AG10803 (cell line): ENCODE measurements at regions not wholly inside any gene's neighbourhood (a gene's known extent, or its start where the extent isn't known, plus 50 kb on each side); places are given as distances from the start of the nearest gene placed in this dataset.
"Not testable (repeated sequence)": the region's sequence is repeated elsewhere in the genome, so short reads cannot be mapped to it uniquely, and the experiment has no call there.

ENCODE experiments used
- DNase-seq: peaks from one replicate; pipeline ENCODE4 v3.0.0; 2010; ENCODE audit warnings: low read depth
- H3K4me3 ChIP-seq: 2 replicates; pipeline ENCODE4 v1.5.1; 2011; ENCODE audit warnings: mild to moderate bottlenecking, low read length, control low read depth
- TF ChIP-seq, protein P1 (sequence below): conservative IDR thresholded peaks from 2 replicates; pipeline ENCODE4 v1.5.1; 2011; ENCODE audit warnings: mild to moderate bottlenecking, low read length, control low read depth, inconsistent platforms

DNA sequence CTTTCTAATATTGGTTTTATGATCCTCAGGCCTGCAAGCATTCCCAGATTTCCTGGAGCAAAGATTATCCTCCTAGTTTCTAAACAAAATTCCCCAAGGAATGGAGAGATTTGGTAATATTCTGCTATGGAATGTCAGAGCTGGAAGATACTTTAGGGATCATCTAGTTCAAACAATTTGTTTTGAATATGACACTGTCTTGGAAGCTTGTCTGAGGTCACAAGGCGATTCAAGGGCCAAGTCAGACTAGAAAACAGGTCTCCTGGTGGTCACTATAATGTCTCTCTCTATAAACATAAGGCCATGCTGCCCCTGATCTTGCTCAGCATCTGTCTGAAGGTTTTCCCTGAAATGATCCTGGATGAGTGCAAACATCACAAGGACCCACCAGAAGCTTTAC lies 143.4 kb upstream of the BCL6 start:
- H3K4me3 ChIP-seq, result no peak overlapping the region
- DNase-seq, result no peak
- TF ChIP-seq, protein P1, sequence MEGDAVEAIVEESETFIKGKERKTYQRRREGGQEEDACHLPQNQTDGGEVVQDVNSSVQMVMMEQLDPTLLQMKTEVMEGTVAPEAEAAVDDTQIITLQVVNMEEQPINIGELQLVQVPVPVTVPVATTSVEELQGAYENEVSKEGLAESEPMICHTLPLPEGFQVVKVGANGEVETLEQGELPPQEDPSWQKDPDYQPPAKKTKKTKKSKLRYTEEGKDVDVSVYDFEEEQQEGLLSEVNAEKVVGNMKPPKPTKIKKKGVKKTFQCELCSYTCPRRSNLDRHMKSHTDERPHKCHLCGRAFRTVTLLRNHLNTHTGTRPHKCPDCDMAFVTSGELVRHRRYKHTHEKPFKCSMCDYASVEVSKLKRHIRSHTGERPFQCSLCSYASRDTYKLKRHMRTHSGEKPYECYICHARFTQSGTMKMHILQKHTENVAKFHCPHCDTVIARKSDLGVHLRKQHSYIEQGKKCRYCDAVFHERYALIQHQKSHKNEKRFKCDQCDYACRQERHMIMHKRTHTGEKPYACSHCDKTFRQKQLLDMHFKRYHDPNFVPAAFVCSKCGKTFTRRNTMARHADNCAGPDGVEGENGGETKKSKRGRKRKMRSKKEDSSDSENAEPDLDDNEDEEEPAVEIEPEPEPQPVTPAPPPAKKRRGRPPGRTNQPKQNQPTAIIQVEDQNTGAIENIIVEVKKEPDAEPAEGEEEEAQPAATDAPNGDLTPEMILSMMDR, result no peak

DNA sequence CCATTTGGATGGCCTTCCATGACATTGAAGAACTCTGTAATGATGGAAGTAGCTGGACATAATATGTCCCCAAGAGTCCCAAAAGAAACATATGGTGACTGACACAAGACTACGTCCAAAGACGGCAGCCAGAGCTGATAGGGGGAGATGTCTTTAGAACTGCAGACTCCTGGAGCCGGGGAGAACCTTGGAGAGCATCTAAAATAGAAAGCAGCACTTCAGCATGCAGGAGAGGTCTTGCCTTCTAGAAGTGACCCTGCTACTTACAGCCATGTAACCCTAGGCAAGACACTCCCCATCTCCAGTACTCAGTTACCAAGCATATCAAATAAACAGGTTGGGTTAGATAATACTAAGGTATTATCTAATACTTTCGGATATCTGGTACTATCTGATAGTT lies 143.8 kb upstream of the BCL6 start:
- no peak overlapping the region for H3K4me3 ChIP-seq
- TF ChIP-seq, protein P1, result no peak
- no peak for DNase-seq

DNA sequence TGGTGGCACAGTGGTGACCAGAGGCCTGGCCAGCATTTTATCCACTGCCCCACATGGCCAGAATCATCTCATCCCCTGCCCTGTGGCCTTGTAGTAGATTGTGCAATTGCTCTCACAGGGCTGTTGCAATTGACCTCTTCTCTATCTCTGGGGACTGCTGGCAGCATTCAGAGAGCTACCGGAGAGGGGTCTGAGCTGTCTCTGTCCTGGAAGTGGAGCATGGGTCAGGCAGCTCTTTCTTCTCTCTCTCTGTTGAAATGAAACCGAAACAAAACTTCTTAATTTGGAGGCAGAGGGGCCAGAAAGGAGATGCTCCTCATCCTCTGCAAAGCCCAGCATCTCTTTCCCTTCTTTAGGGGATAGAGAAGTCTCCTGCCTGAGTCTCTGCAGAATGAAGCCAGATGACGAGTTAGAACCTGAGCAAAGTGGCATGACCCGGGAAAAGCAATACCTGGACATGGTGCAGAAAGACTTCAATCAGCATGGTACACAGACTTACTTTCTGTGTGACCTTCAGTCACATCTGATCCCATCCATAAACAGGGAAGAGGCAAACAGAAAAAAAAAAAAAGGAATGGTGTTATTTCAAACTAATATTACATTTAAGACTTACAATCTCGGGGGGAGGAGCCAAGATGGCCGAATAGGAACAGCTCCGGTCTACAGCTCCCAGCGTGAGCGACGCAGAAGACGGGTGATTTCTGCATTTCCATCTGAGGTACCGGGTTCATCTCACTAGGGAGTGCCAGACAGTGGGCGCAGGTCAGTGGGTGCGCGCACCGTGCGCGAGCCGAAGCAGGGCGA lies 144.5 kb upstream of the BCL6 start:
- DNase-seq, result no peak
- H3K4me3 ChIP-seq, result no peak overlapping the region
- TF ChIP-seq, protein P1, result no peak

DNA sequence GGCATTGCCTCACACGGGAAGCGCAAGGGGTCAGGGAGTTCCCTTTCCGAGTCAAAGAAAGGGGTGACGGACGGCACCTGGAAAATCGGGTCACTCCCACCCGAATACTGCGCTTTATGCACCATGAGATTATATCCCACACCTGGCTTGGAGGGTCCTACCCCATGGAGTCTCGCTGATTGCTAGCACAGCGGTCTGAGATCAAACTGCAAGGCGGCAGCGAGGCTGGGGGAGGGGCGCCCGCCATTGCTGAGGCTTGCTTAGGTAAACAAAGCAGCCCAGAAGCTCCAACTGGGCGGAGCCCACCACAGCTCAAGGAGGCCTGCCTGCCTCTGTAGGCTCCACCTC lies 145.1 kb upstream of the BCL6 start:
- DNase-seq, H3K4me3 ChIP-seq: not testable (repeated sequence)

DNA sequence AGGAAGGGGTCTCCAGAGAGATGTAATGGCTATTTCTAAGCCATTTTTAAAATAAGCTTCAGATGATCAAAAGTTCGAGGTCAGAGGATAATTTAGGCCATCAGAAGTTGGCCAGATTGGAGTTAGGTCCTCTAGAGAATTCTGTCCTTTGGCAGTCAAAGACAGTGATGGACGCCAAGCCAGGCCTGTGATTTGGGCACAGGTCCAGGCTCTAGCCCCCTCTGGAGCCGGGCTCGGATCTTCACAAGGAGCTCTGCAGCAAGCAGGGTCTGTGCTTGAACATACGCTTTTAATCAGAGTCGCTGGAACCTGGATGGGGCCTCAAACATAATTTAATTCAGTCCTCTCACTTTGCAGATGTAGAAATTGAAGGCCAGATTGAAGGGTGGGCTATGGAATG lies 151.4 kb upstream of the BCL6 start:
- H3K4me3 ChIP-seq, result no peak overlapping the region
- TF ChIP-seq, protein P1, result no peak
- no peak for DNase-seq

DNA sequence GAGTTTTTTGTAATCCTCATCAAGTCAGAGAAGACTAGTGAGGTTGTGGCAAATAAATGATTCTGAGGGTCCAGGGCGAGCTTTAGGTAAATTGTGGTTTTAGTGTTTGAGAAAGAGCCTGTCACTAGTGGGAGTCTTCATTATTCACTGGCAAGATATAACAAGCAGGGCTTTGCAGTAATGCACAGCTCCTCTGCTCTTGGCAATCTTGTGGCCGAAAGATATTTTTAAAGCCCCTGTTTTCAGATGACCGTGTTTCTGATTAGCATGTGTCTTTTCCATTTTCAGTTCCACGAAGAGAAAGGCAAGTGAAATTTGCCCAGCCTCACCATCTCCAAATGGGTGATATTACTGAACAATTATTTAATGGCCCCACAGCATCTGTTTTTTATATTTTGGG lies 154.0 kb upstream of the BCL6 start:
- no peak for DNase-seq
- no peak overlapping the region for H3K4me3 ChIP-seq
- TF ChIP-seq, protein P1, result no peak

DNA sequence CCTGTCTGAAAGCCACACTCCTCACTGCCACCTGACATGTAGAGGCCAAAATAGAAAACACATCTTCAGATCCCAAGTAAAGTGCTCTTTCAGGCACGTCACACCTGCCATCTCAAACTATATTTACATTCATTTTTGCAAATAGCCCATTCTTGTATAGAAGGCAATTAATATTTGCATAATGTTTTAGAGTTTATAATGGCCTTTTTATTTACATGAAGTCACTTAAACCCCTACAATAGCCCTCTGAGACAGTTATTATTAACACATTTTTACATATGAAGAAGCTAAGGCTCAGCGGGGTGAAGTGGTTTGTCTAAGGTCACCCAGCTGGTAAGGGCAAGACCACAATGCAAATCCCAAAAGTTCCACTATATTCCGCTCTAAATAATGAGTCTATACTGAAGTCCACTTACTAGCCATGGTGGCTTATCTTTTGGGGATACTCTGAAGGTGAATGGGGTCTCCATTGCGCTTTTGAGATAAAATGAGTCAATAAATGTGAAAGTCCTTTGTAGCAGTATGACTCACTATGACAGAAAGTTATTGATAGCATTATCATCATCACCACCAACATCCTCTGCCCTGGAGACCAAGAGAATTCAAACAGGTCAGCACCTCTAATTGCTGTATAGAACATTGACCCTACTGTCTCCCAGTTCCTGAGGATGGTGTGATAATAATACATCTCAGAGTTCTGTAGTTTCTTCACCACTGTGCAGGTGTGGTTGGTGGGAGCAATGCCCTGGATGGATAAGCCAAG lies 155.9 kb upstream of the BCL6 start:
- TF ChIP-seq, protein P1, result no peak
- H3K4me3 ChIP-seq, result no peak overlapping the region
- no peak for DNase-seq
